Loucy (cell line): ENCODE measurements at regions not wholly inside any gene's neighbourhood (a gene's known extent, or its start where the extent isn't known, plus 50 kb on each side); places are given as distances from the start of the nearest gene placed in this dataset.

Experiments used
- H2AFZ ChIP-seq: fragments of 200-600 bp; sonication (generic); 2 replicates; pipeline ENCODE4 v1.6.0; 2016; ENCODE audit warnings: antibody characterized with exemption, mild to moderate bottlenecking, low read length, moderate library complexity
- H3F3A ChIP-seq: fragments of 200-600 bp; 2 replicates; pipeline ENCODE4 v1.6.0; 2016; ENCODE audit warnings: antibody characterized with exemption, low read depth, mild to moderate bottlenecking
- H3K27me3 ChIP-seq: fragments of 200-600 bp; sonication (generic); 2 replicates; pipeline ENCODE4 v1.6.1; 2014; ENCODE audit warnings: low read length, mild to moderate bottlenecking; ENCODE audit not compliant: insufficient read depth, poor library complexity, severe bottlenecking
- H3K36me3 ChIP-seq: fragments of 200-600 bp; sonication (generic); 2 replicates; pipeline ENCODE4 v1.6.1; 2016; ENCODE audit warnings: low read length; ENCODE audit not compliant: insufficient read depth
- H3K4me1 ChIP-seq: fragments of 200-600 bp; sonication (generic); 2 replicates; pipeline ENCODE4 v1.5.1; 2014; ENCODE audit warnings: low read length, mild to moderate bottlenecking; ENCODE audit not compliant: insufficient read depth, poor library complexity, severe bottlenecking
- H3K4me2 ChIP-seq: fragments of 200-600 bp; sonication (generic); 2 replicates; pipeline ENCODE4 v1.6.0; 2014; ENCODE audit warnings: antibody characterized with exemption, low read length, low read depth, mild to moderate bottlenecking; ENCODE audit not compliant: poor library complexity, severe bottlenecking
- H3K4me3 ChIP-seq: fragments of 200-600 bp; sonication (generic); 2 replicates; pipeline ENCODE4 v1.5.1; 2014; ENCODE audit warnings: low read length, mild to moderate bottlenecking, mixed read lengths; ENCODE audit not compliant: poor library complexity, severe bottlenecking
- H3K79me2 ChIP-seq: fragments of 200-600 bp; sonication (generic); 2 replicates; pipeline ENCODE4 v1.6.1; 2014; ENCODE audit warnings: low read length; ENCODE audit not compliant: insufficient read depth
- H3K9ac ChIP-seq: fragments of 200-600 bp; sonication (generic); 2 replicates; pipeline ENCODE4 v1.6.0; 2014; ENCODE audit warnings: mild to moderate bottlenecking, low read depth, low read length, moderate library complexity; ENCODE audit not compliant: poor library complexity, severe bottlenecking
- H3K9me2 ChIP-seq: fragments of 200-600 bp; sonication (generic); replicated peaks from 2 replicates; pipeline ENCODE4 v1.6.1; 2016; ENCODE audit warnings: low read depth, low read length, mixed read lengths
- H3K9me3 ChIP-seq: fragments of 200-600 bp; sonication (generic); 2 replicates; pipeline ENCODE4 v1.6.1; 2014; ENCODE audit warnings: mild to moderate bottlenecking, antibody characterized with exemption, low read length, low read depth; ENCODE audit not compliant: insufficient read depth
- H4K20me1 ChIP-seq: fragments of 200-600 bp; sonication (generic); 2 replicates; pipeline ENCODE4 v1.6.0; 2014; ENCODE audit warnings: antibody characterized with exemption, low read length, mild to moderate bottlenecking; ENCODE audit not compliant: insufficient read depth, poor library complexity, severe bottlenecking
- CTCF ChIP-seq: fragments of 200-600 bp; sonication (generic); conservative IDR thresholded peaks from 2 replicates; pipeline ENCODE4 v1.5.1; 2014; ENCODE audit warnings: mild to moderate bottlenecking, antibody characterized with exemption, low read length
- EZH2phosphoT487 ChIP-seq: fragments of 200-600 bp; IDR thresholded peaks from 2 replicates; pipeline ENCODE4 v1.6.1; 2018; ENCODE audit warnings: antibody characterized with exemption, mild to moderate bottlenecking, moderate library complexity, borderline replicate concordance

- no peaks in the 10 kb centered on the region for H3K36me3 ChIP-seq
- H2AFZ ChIP-seq = 0 out of 2 replicates have a peak overlapping the region, but pooled peaks have one; percentile 12
- H3K79me2 ChIP-seq = no peaks in the 10 kb centered on the region
- no peaks in the 10 kb centered on the region for H3K4me1 ChIP-seq
- H3F3A ChIP-seq = no peaks in the 10 kb centered on the region
- no peaks in the 10 kb centered on the region for H3K27me3 ChIP-seq
- no peaks in the 10 kb centered on the region for H4K20me1 ChIP-seq
- no peak for TF ChIP-seq CTCF
- no peak for TF ChIP-seq EZH2phosphoT487
- no peak overlapping the region for H3K9ac ChIP-seq
- no peaks in the 10 kb centered on the region for H3K9me3 ChIP-seq
- H3K4me2 ChIP-seq = no peak overlapping the region
- H3K9me2 ChIP-seq = no peaks in the 10 kb centered on the region
- H3K4me3 ChIP-seq = no peak overlapping the region
Observed at GRCh38 chr5:143886096-143886495, 74.1 kb downstream of the HMHB1 start.

GRCh38 chr5:143886651-143887638, 75.0 kb downstream of the HMHB1 start:
- TF ChIP-seq EZH2phosphoT487 = no peak
- TF ChIP-seq CTCF = no peak
- Histone ChIP-seq H3K4me1 (no peaks in the 10 kb centered on the region), H4K20me1 (no peaks in the 10 kb centered on the region), H3K36me3 (no peaks in the 10 kb centered on the region), H3K9ac (no peak overlapping the region), H3K9me2 (no peaks in the 10 kb centered on the region), H3K9me3 (no peaks in the 10 kb centered on the region), H2AFZ (0 out of 2 replicates have a peak overlapping the region, but pooled peaks have one; percentile 12), H3K4me3 (no peak overlapping the region), H3F3A (no peaks in the 10 kb centered on the region), H3K79me2 (no peaks in the 10 kb centered on the region), H3K4me2 (no peak overlapping the region), H3K27me3 (no peaks in the 10 kb centered on the region)

GRCh38 chr5:143887903-143888665, 76.1 kb downstream of the HMHB1 start:
- H3K27me3 ChIP-seq = no peaks in the 10 kb centered on the region
- H3K9me3 ChIP-seq = no peaks in the 10 kb centered on the region
- no peaks in the 10 kb centered on the region for H4K20me1 ChIP-seq
- no peak overlapping the region for H3K4me3 ChIP-seq
- H3K4me2 ChIP-seq = no peak overlapping the region
- no peaks in the 10 kb centered on the region for H3K36me3 ChIP-seq
- no peak overlapping the region for H2AFZ ChIP-seq
- H3F3A ChIP-seq = no peaks in the 10 kb centered on the region
- H3K4me1 ChIP-seq = no peaks in the 10 kb centered on the region
- H3K79me2 ChIP-seq = no peaks in the 10 kb centered on the region
- TF ChIP-seq CTCF (no peak), EZH2phosphoT487 (no peak)
- no peaks in the 10 kb centered on the region for H3K9me2 ChIP-seq
- H3K9ac ChIP-seq = no peak overlapping the region
